ENCODE measurements at regions not wholly inside any gene's neighbourhood (a gene's known extent, or its start where the extent isn't known, plus 50 kb on each side); places are given as distances from the start of the nearest gene placed in this dataset.

- TF ChIP-seq CTCF (IDR thresholded peaks at IDR 0.05) (no peak), EP300 (IDR thresholded peaks at IDR 0.05) (no peak)
Measured at GRCh38 chr7:53325061-53325460, 289.6 kb downstream of the POM121L12 start.
